IMR-90 (cell line): ENCODE measurements at regions not wholly inside any gene's neighbourhood (a gene's known extent, or its start where the extent isn't known, plus 50 kb on each side); places are given as distances from the start of the nearest gene placed in this dataset.

ENCODE experiments used
- ATAC-seq: fragments of 200-7000 bp; cut with Tn5 transposase; 2 replicates; pipeline ENCODE4 v1.9.1; 2020; ENCODE audit warnings: low read depth, mild to moderate bottlenecking, moderate library complexity
- BruUV-seq: library from RNA; stranded (reverse); fragments of 400-500 nt; replicated peaks from 2 replicates; lab custom pipeline; 2021; lab: Mats Ljungman, UMichigan
- CTCF ChIA-PET: fragments of 300-600 bp; formaldehyde crosslinking; extraction: SDS; loops from one replicate; lab custom pipeline; 2021; ENCODE audit warnings: antibody characterized with exemption; lab: Yijun Ruan, JAX
- POLR2A ChIA-PET: fragments of 300-600 bp; sonication (Branson Sonifier 250); formaldehyde crosslinking; loops from one replicate; lab custom pipeline; 2022; ENCODE audit warnings: antibody characterized with exemption; ENCODE audit not compliant: unreplicated experiment; lab: Charles Lee
- DNase-seq: peaks from one replicate; pipeline ENCODE4 v3.0.0; 2013
- H2AFZ ChIP-seq: replicated peaks from 2 replicates; pipeline ENCODE3; 2013; ENCODE audit warnings: low read length, mild to moderate bottlenecking; ENCODE audit not compliant: poor library complexity
- H2AK5ac ChIP-seq: 2 replicates; pipeline ENCODE4 v1.6.1; 2013; ENCODE audit warnings: low read depth, low read length, inconsistent platforms
- H2AK9ac ChIP-seq: replicated peaks from 2 replicates; pipeline ENCODE3; 2013; ENCODE audit warnings: mild to moderate bottlenecking, low read depth, low read length, moderate library complexity; ENCODE audit not compliant: poor library complexity
- H2BK120ac ChIP-seq: 2 replicates; pipeline ENCODE4 v1.6.1; 2013; ENCODE audit warnings: low read depth, low read length, inconsistent platforms
- H2BK15ac ChIP-seq: 3 replicates; pipeline ENCODE4 v1.6.1; 2013; ENCODE audit warnings: low read depth, low read length, inconsistent platforms
- H2BK20ac ChIP-seq: 2 replicates; pipeline ENCODE4 v1.6.1; 2013; ENCODE audit warnings: low read depth, mild to moderate bottlenecking, inconsistent platforms, low read length, moderate library complexity
- H2BK5ac ChIP-seq: 2 replicates; pipeline ENCODE4 v1.6.1; 2013; ENCODE audit warnings: mild to moderate bottlenecking, low read depth, low read length, inconsistent platforms; ENCODE audit not compliant: poor library complexity, severe bottlenecking
- H3K14ac ChIP-seq: replicated peaks from 2 replicates; pipeline ENCODE4 v1.6.1; 2013; ENCODE audit warnings: low read depth, low read length, inconsistent platforms
- H3K18ac ChIP-seq: 2 replicates; pipeline ENCODE4 v1.6.1; 2013; ENCODE audit warnings: low read depth, low read length, control low read depth
- H3K23ac ChIP-seq: 2 replicates; pipeline ENCODE4 v1.6.1; 2013; ENCODE audit warnings: low read depth, low read length, inconsistent platforms
- H3K27ac ChIP-seq: 2 replicates; pipeline ENCODE4 v1.5.1; 2013; ENCODE audit warnings: mild to moderate bottlenecking, control low read depth, low read length; ENCODE audit not compliant: insufficient read depth
- H3K27me3 ChIP-seq: 2 replicates; pipeline ENCODE4 v1.6.1; 2013; ENCODE audit warnings: low read length; ENCODE audit not compliant: control insufficient read depth, insufficient read depth
- H3K36me3 ChIP-seq: 2 replicates; pipeline ENCODE4 v1.6.1; 2013; ENCODE audit warnings: low read length, mixed read lengths; ENCODE audit not compliant: control insufficient read depth, insufficient read depth
- H3K4ac ChIP-seq: 2 replicates; pipeline ENCODE4 v1.6.1; 2013; ENCODE audit warnings: low read depth, low read length, inconsistent platforms
- H3K4me1 ChIP-seq: 2 replicates; pipeline ENCODE4 v1.6.1; 2013; ENCODE audit warnings: low read length, mixed read lengths; ENCODE audit not compliant: control insufficient read depth, insufficient read depth
- H3K4me2 ChIP-seq: 2 replicates; pipeline ENCODE4 v1.6.1; 2013; ENCODE audit warnings: low read depth, mild to moderate bottlenecking, control low read depth, low read length, moderate library complexity
- H3K4me3 ChIP-seq: 2 replicates; pipeline ENCODE4 v1.5.1; 2013; ENCODE audit warnings: low read depth, mild to moderate bottlenecking, control low read depth, low read length, moderate library complexity; ENCODE audit not compliant: insufficient read depth
- H3K56ac ChIP-seq: 2 replicates; pipeline ENCODE4 v1.6.1; 2013; ENCODE audit warnings: low read length, inconsistent platforms; ENCODE audit not compliant: insufficient read depth; ENCODE audit errors: extremely low read depth
- H3K79me1 ChIP-seq, 2 experiments: 2 replicates each; pipeline ENCODE4 v1.6.1; 2013; ENCODE audit warnings: low read length in 2 of 2, inconsistent platforms in 1 of 2, low read depth in 1 of 2
- H3K9ac ChIP-seq: 2 replicates; pipeline ENCODE4 v1.6.1; 2013; ENCODE audit warnings: low read depth, low read length, control low read depth
- H3K9me1 ChIP-seq: 2 replicates; pipeline ENCODE4 v1.6.1; 2013; ENCODE audit warnings: low read length, inconsistent platforms; ENCODE audit not compliant: insufficient read depth
- H3K9me3 ChIP-seq: 2 replicates; pipeline ENCODE4 v1.6.1; 2013; ENCODE audit warnings: low read length; ENCODE audit not compliant: control insufficient read depth, insufficient read depth
- H4K20me1 ChIP-seq: 2 replicates; pipeline ENCODE4 v1.6.1; 2013; ENCODE audit warnings: low read length, inconsistent platforms; ENCODE audit not compliant: insufficient read depth
- H4K5ac ChIP-seq: 2 replicates; pipeline ENCODE4 v1.6.1; 2013; ENCODE audit warnings: mild to moderate bottlenecking, low read depth, low read length, control low read depth
- H4K8ac ChIP-seq, 2 experiments: 2 replicates each; pipeline ENCODE4 v1.6.1; 2013; ENCODE audit warnings: low read depth in 2 of 2, low read length in 2 of 2, control low read depth in 1 of 2, inconsistent platforms in 1 of 2
- H4K91ac ChIP-seq: 2 replicates; pipeline ENCODE4 v1.6.1; 2013; ENCODE audit warnings: low read depth, low read length, inconsistent platforms; ENCODE audit not compliant: insufficient read depth
- BHLHE40 ChIP-seq: fragments of 150-350 bp; IDR thresholded peaks from 2 replicates; pipeline ENCODE4 v1.6.1; 2016; ENCODE audit warnings: mild to moderate bottlenecking, low read depth, low read length
- CEBPB ChIP-seq: IDR thresholded peaks from 2 replicates; pipeline ENCODE4 v1.6.1; 2012; ENCODE audit warnings: low read depth, low read length, improper control_type of control experiment
- FOS ChIP-seq: fragments of 150-350 bp; IDR thresholded peaks from 2 replicates; pipeline ENCODE4 v1.6.1; 2016; ENCODE audit warnings: low read depth, low read length
- NFE2L2 ChIP-seq: fragments of 150-350 bp; IDR thresholded peaks from 2 replicates; pipeline ENCODE4 v1.6.1; 2016; ENCODE audit warnings: low read depth, mild to moderate bottlenecking, low read length
- RFX5 ChIP-seq: IDR thresholded peaks from 2 replicates; pipeline ENCODE4 v1.8.0; 2012; ENCODE audit warnings: low read depth, mild to moderate bottlenecking, low read length, moderate library complexity
- SMC3 ChIP-seq: fragments of 150-350 bp; IDR thresholded peaks from 2 replicates; pipeline ENCODE4 v1.6.1; 2016; ENCODE audit warnings: low read depth, mild to moderate bottlenecking, antibody characterized with exemption, low read length, moderate library complexity
- WGBS, 2 experiments: methylation state at CpG; one replicate each; pipeline versions ENCODE4 v1.1.5 to v1.1.7; 2013; ENCODE audit warnings: missing lambda C conversion rate in 2 of 2; ENCODE audit not compliant: insufficient read length in 1 of 2; ENCODE audit errors: extremely low coverage in 2 of 2; 5-methylcytosine and 5-hydroxymethylcytosine counted together
- dilution Hi-C: fragments of 300-500 bp; cut with HindIII; formaldehyde crosslinking; loops from one replicate; pipeline ENCODE4 v1.14.3; 2018; ENCODE audit warnings: low sequenced_read_pairs; ENCODE audit not compliant: unreplicated experiment
- in situ Hi-C: fragments of 300-500 bp; cut with MboI; formaldehyde crosslinking; loops from 3 replicates; pipeline ENCODE4 v1.14.3; 2019; ENCODE audit warnings: low sequenced_read_pairs, inconsistent platforms, mixed read lengths
- intact Hi-C: fragments of 100-400 bp; cut with micrococcal nuclease; formaldehyde crosslinking; loops from 2 replicates; pipeline ENCODE4 v1.10.0; 2022

GRCh38 chr1:63214553-63214952, 107.8 kb upstream of the FOXD3 start:
- no peak overlapping the region for H2BK5ac ChIP-seq
- no peak overlapping the region for H4K5ac ChIP-seq
- POLR2A ChIA-PET = no interaction called here
- no peak overlapping the region for H3K4me3 ChIP-seq
- H3K9me3 ChIP-seq = no peaks in the 10 kb centered on the region
- H4K91ac ChIP-seq = no peak overlapping the region
- H3K23ac ChIP-seq = no peak overlapping the region
- ATAC-seq = no peak
- no peak overlapping the region for H3K4me2 ChIP-seq
- H2BK20ac ChIP-seq = no peak overlapping the region
- no CpG with 5 or more reads among the region's 2 CpGs for WGBS, 2 experiments
- TF ChIP-seq RFX5 (no peak), CEBPB (no peak), SMC3 (no peak), BHLHE40 (no peak), FOS (no peak), NFE2L2 (no peak)
- CTCF ChIA-PET = no interaction called here
- no peak overlapping the region for H2AK5ac ChIP-seq
- intact Hi-C loops (no loop called here), dilution Hi-C loops (no loop called here), in situ Hi-C loops (no loop called here)
- no peak overlapping the region for H2BK120ac ChIP-seq
- H2AFZ ChIP-seq = no peak overlapping the region
- no peaks in the 10 kb centered on the region for H4K20me1 ChIP-seq
- no peaks in the 10 kb centered on the region for H3K36me3 ChIP-seq
- no peak overlapping the region for H4K8ac ChIP-seq
- no peak overlapping the region for H3K27ac ChIP-seq
- H2BK15ac ChIP-seq = no peak overlapping the region
- no peaks in the 10 kb centered on the region for H3K79me1 ChIP-seq
- H3K9ac ChIP-seq = no peak overlapping the region
- no peaks in the 10 kb centered on the region for H3K9me1 ChIP-seq
- DNase-seq = no peak
- H3K4me1 ChIP-seq = no peaks in the 10 kb centered on the region
- no peak overlapping the region for H3K56ac ChIP-seq
- H3K27me3 ChIP-seq = no peaks in the 10 kb centered on the region
- H3K4ac ChIP-seq = no peak overlapping the region
- H3K18ac ChIP-seq = no peak overlapping the region
- BruUV-seq = no TSS peak
- H3K14ac ChIP-seq = no peak overlapping the region
- H2AK9ac ChIP-seq = no peak overlapping the region
